Kidney (tissue), 13 donors: ENCODE measurements at regions not wholly inside any gene's neighbourhood (a gene's known extent, or its start where the extent isn't known, plus 50 kb on each side); places are given as distances from the start of the nearest gene placed in this dataset.

Experiments
- DNase-seq, 5 donors: peaks; one replicate each; pipeline ENCODE4 v3.0.0-alpha.2; 2013 to 2020
- FAIRE-seq: peaks from 2 replicates; lab custom pipeline; 2012; peaks lifted over from hg19 to GRCh38; lab: Jason Lieb, UNC
- H3K27ac ChIP-seq, 2 donors: one replicate each; pipeline ENCODE4 v1.7.0; 2013; ENCODE audit warnings: low read depth in 2 of 2, low read length in 2 of 2, inconsistent platforms in 1 of 2
- H3K27me3 ChIP-seq: one replicate; pipeline ENCODE4 v1.7.1; 2013; ENCODE audit warnings: low read length, inconsistent platforms; ENCODE audit not compliant: control insufficient read depth, insufficient read depth
- H3K36me3 ChIP-seq, 3 donors: one replicate each; pipeline versions ENCODE4 v1.7.0 to v1.7.1; 2013; ENCODE audit warnings: low read length in 3 of 3, control low read depth in 1 of 3, inconsistent platforms in 1 of 3; ENCODE audit not compliant: insufficient read depth in 3 of 3, control insufficient read depth in 2 of 3
- H3K4me1 ChIP-seq, 3 donors: one replicate each; pipeline versions ENCODE4 v1.7.0 to v1.7.1; 2013; ENCODE audit warnings: low read length in 3 of 3, inconsistent platforms in 1 of 3, low read depth in 1 of 3; ENCODE audit not compliant: control insufficient read depth in 2 of 3, insufficient read depth in 2 of 3
- H3K4me3 ChIP-seq, 3 donors: one replicate each; pipeline versions ENCODE4 v1.7.0 to v1.8.1; 2013; ENCODE audit warnings: low read length in 3 of 3, control low read depth in 1 of 3, inconsistent platforms in 1 of 3
- H3K9ac ChIP-seq, 3 donors: one replicate each; pipeline versions ENCODE4 v1.7.0 to v1.7.1; 2013; ENCODE audit warnings: low read length in 3 of 3, control low read depth in 1 of 3, inconsistent platforms in 1 of 3
- H3K9me3 ChIP-seq, 3 donors: one replicate each; pipeline versions ENCODE4 v1.7.0 to v1.7.1; 2013; ENCODE audit warnings: low read length in 3 of 3, control low read depth in 1 of 3, inconsistent platforms in 1 of 3; ENCODE audit not compliant: control insufficient read depth in 2 of 3, insufficient read depth in 1 of 3
- intact Hi-C: fragments of 100-400 bp; cut with DNase I; formaldehyde crosslinking; loops from one replicate; pipeline ENCODE4 v1.11.1; 2022
- TF ChIP-seq, protein P1 (sequence below): IDR thresholded peaks from 3 replicates; pipeline ENCODE4 v1.5.1; 2012; ENCODE audit warnings: mild to moderate bottlenecking, moderate library complexity, borderline replicate concordance; ENCODE audit not compliant: insufficient read depth; ENCODE audit errors: extremely low read depth
- donor health status: control.
- donor health status: control.
- donor health status: control.
- donor health status: control.
- donor health status: control.
- donor health status: DM: yes; HTN: yes; CAD: no.
- donor health status: Normal renal cell carcinoma (clear cell type).

DNA sequence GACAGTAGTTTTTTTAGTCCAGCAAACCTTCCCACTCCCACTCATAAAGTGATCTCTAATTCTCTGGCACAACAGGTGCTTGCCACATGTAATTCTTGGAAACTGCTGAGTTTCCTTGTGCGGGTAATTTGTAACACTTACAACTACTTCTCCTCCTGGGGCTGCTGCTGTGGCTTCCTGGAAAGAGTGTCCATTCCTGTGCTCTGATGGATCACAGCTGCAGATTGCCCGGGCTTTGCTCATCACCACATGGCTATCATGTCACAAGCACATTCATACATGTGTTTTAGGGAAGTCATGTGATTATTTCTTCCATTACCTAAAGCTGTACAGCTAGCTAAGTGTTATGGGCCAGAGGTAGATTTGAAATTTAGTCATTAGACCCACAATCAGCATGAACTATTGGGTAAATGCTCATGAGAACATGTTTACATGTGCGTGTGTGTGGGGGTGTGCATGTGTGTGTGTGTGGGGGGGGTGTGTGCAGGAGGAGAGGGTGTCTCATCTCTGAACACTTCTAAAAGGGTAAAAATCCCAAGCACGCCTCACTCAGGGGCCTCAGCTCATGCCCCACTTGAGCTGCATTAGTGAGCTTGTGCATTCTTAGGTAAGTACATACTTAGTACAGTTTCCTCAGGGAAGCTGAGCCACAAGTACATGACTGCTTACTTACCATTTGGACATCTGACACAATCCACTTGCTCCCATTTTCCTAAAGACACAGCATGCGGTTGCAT is 118.1 kb upstream of the CCDC112 start:
- no peak for FAIRE-seq
- Histone ChIP-seq H3K4me1 (no peaks in the 10 kb centered on the region), H3K27me3 (no peaks in the 10 kb centered on the region)

DNA sequence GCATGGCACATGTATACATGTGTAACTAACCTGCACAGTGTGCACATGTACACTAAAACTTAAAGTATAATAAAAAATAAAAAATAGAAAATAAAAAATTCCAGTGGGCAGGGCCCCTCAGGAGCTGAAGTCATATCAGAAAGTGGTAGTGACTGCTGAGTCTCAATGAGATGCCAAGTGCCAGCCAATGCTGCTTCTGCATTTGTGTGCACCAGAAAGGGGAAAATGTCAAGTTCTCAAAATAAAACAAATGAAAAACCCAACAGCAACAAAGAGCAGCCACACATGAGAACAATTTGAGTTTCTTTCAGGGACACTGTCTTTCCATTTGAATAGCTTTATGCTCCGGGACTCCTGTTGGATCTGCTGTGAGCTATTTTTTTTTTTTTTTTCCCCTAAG is 117.2 kb upstream of the CCDC112 start:
- no peaks in the 10 kb centered on the region for H3K4me1 ChIP-seq
- no peak overlapping the region for H3K27ac ChIP-seq
- FAIRE-seq (no peak), DNase-seq (no peak)
- TF ChIP-seq, protein P1, sequence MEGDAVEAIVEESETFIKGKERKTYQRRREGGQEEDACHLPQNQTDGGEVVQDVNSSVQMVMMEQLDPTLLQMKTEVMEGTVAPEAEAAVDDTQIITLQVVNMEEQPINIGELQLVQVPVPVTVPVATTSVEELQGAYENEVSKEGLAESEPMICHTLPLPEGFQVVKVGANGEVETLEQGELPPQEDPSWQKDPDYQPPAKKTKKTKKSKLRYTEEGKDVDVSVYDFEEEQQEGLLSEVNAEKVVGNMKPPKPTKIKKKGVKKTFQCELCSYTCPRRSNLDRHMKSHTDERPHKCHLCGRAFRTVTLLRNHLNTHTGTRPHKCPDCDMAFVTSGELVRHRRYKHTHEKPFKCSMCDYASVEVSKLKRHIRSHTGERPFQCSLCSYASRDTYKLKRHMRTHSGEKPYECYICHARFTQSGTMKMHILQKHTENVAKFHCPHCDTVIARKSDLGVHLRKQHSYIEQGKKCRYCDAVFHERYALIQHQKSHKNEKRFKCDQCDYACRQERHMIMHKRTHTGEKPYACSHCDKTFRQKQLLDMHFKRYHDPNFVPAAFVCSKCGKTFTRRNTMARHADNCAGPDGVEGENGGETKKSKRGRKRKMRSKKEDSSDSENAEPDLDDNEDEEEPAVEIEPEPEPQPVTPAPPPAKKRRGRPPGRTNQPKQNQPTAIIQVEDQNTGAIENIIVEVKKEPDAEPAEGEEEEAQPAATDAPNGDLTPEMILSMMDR = no peak
- intact Hi-C loops = no loop called here
- H3K27me3 ChIP-seq = no peaks in the 10 kb centered on the region
- no peak overlapping the region for H3K9ac ChIP-seq
- H3K36me3 ChIP-seq = no peaks in the 10 kb centered on the region
- H3K9me3 ChIP-seq = no peaks in the 10 kb centered on the region
- H3K4me3 ChIP-seq = no peak overlapping the region

More for the DNA sequence above, 118.1 kb upstream of the CCDC112 start:
- peak in 2 of 5 donors; percentile 26 to 53 for DNase-seq
- TF ChIP-seq, protein P1 = no peak
- Histone ChIP-seq H3K4me3 (no peak overlapping the region), H3K27ac (no peak overlapping the region), H3K36me3 (no peaks in the 10 kb centered on the region), H3K9me3 (no peaks in the 10 kb centered on the region), H3K9ac (no peak overlapping the region)
- intact Hi-C loops = no loop called here

DNA sequence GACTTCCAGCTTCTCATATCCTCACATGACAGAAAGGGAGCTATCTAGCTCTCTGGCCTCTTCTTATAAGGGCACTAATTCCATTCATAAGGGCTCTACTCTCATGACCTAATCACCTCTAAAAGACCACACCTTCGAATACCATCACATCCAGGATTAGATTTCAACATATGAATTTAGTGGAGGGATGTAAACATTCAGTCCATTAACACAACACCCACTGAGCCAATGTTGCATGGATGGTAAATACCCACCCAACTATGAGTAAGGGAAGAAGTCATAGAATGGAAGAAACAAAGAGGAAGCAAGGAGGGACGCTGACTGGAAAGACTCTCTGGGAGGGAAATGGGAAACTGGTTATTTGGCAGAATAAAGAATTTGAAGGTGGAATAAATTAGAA is 112.6 kb upstream of the CCDC112 start:
- no peaks in the 10 kb centered on the region for H3K4me1 ChIP-seq
- DNase-seq (no peak), FAIRE-seq (no peak)
- TF ChIP-seq, protein P1 = no peak
- intact Hi-C loops = no loop called here
- H3K36me3 ChIP-seq = no peaks in the 10 kb centered on the region
- no peaks in the 10 kb centered on the region for H3K27me3 ChIP-seq
- H3K9me3 ChIP-seq = no peaks in the 10 kb centered on the region
- no peak overlapping the region for H3K4me3 ChIP-seq
- no peak overlapping the region for H3K9ac ChIP-seq
- no peak overlapping the region for H3K27ac ChIP-seq
